ENCODE measurements at regions not wholly inside any gene's neighbourhood (a gene's known extent, or its start where the extent isn't known, plus 50 kb on each side); places are given as distances from the start of the nearest gene placed in this dataset.

- TF ChIP-seq, protein P1, sequence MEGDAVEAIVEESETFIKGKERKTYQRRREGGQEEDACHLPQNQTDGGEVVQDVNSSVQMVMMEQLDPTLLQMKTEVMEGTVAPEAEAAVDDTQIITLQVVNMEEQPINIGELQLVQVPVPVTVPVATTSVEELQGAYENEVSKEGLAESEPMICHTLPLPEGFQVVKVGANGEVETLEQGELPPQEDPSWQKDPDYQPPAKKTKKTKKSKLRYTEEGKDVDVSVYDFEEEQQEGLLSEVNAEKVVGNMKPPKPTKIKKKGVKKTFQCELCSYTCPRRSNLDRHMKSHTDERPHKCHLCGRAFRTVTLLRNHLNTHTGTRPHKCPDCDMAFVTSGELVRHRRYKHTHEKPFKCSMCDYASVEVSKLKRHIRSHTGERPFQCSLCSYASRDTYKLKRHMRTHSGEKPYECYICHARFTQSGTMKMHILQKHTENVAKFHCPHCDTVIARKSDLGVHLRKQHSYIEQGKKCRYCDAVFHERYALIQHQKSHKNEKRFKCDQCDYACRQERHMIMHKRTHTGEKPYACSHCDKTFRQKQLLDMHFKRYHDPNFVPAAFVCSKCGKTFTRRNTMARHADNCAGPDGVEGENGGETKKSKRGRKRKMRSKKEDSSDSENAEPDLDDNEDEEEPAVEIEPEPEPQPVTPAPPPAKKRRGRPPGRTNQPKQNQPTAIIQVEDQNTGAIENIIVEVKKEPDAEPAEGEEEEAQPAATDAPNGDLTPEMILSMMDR (IDR thresholded peaks at IDR 0.05): no peak
- Histone ChIP-seq H3K27ac (no peak overlapping the region), H3K9me3 (no peaks in the 10 kb centered on the region), H3K4me1 (ENCODE audit: control insufficient read depth in 1 of 2, low read depth in 2 of 2) (no peaks in the 10 kb centered on the region), H3K27me3 (replicated peaks; ENCODE audit: insufficient read depth) (no peaks in the 10 kb centered on the region), H3K36me3 (no peaks in the 10 kb centered on the region), H3K4me3 (no peak overlapping the region)
- DNase-seq (ENCODE audit: low spot score) (no peak), ATAC-seq (ENCODE audit: insufficient number of reproducible peaks, low FRiP score, low read depth) (no peak)
These were observed 942.2 kb upstream of the MIR17HG start for GRCh38 chr13:90405301-90405700.

GRCh38 chr13:90412980-90413379, 934.5 kb upstream of the MIR17HG start:
- Histone ChIP-seq H3K9me3 (no peaks in the 10 kb centered on the region), H3K27me3 (replicated peaks; ENCODE audit: insufficient read depth) (no peaks in the 10 kb centered on the region), H3K36me3 (no peaks in the 10 kb centered on the region), H3K4me1 (ENCODE audit: control insufficient read depth in 1 of 2, low read depth in 2 of 2) (no peaks in the 10 kb centered on the region), H3K27ac (no peak overlapping the region), H3K4me3 (no peak overlapping the region)
- no peak for ATAC-seq (ENCODE audit: insufficient number of reproducible peaks, low FRiP score, low read depth)
- TF ChIP-seq, protein P1 (IDR thresholded peaks at IDR 0.05): no peak
- no peak for DNase-seq (ENCODE audit: low spot score)

- ATAC-seq (ENCODE audit: insufficient number of reproducible peaks, low FRiP score, low read depth) (no peak), DNase-seq (ENCODE audit: low spot score) (no peak)
- H3K4me3 ChIP-seq: no peak overlapping the region
- H3K9me3 ChIP-seq: no peaks in the 10 kb centered on the region
- no peaks in the 10 kb centered on the region for H3K27me3 ChIP-seq (replicated peaks; ENCODE audit: insufficient read depth)
- no peaks in the 10 kb centered on the region for H3K36me3 ChIP-seq
- H3K4me1 ChIP-seq (ENCODE audit: control insufficient read depth in 1 of 2, low read depth in 2 of 2): no peaks in the 10 kb centered on the region
- no peak overlapping the region for H3K27ac ChIP-seq
- TF ChIP-seq, protein P1 (IDR thresholded peaks at IDR 0.05): no peak
These were observed 933.9 kb upstream of the MIR17HG start for GRCh38 chr13:90413548-90413947.

- Histone ChIP-seq H3K9me3 (no peaks in the 10 kb centered on the region), H3K4me1 (ENCODE audit: control insufficient read depth in 1 of 2, low read depth in 2 of 2) (no peaks in the 10 kb centered on the region), H3K36me3 (no peaks in the 10 kb centered on the region), H3K4me3 (no peak overlapping the region), H3K27ac (no peak overlapping the region), H3K27me3 (replicated peaks; ENCODE audit: insufficient read depth) (no peaks in the 10 kb centered on the region)
- no peak for ATAC-seq (ENCODE audit: insufficient number of reproducible peaks, low FRiP score, low read depth)
- TF ChIP-seq, protein P1 (IDR thresholded peaks at IDR 0.05): no peak
- no peak for DNase-seq (ENCODE audit: low spot score)
These were observed 932.5 kb upstream of the MIR17HG start for GRCh38 chr13:90414691-90415596.

DNA sequence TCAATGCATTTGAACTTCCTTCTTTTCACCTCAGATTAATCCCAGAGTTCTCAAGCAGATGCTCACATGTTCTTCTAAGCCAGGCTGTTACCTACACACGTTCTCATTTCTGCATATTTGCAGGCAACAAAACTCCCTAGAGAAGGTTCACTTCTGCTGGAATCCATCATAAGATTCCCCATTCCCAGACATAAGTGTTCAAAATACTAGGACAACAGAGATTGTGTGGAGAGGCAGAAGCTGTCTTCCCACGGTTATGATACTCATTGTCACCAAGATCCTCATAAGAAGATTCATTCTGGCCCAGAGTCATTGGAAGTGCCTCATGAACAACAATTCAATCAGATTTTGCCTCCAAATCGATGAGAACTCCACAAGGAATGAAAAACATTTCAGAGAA, 931.6 kb upstream of the MIR17HG start:
- Histone ChIP-seq H3K4me3 (no peak overlapping the region), H3K4me1 (ENCODE audit: control insufficient read depth in 1 of 2, low read depth in 2 of 2) (no peaks in the 10 kb centered on the region), H3K9me3 (no peaks in the 10 kb centered on the region), H3K27me3 (replicated peaks; ENCODE audit: insufficient read depth) (no peaks in the 10 kb centered on the region), H3K27ac (no peak overlapping the region), H3K36me3 (no peaks in the 10 kb centered on the region)
- TF ChIP-seq, protein P1 (IDR thresholded peaks at IDR 0.05): no peak
- DNase-seq (ENCODE audit: low spot score) (no peak), ATAC-seq (ENCODE audit: insufficient number of reproducible peaks, low FRiP score, low read depth) (no peak)

Data from thoracic aorta (tissue), 2 donors.